NCI-H2107 treated with DMSO at 0.1 percent for 48 hours (cell line): ENCODE measurements at regions not wholly inside any gene's neighbourhood (a gene's known extent, or its start where the extent isn't known, plus 50 kb on each side); places are given as distances from the start of the nearest gene placed in this dataset.
"Not testable (repeated sequence)": the region's sequence is repeated elsewhere in the genome, so short reads cannot be mapped to it uniquely, and the experiment has no call there.

Experiments
- DNase-seq: peaks from one replicate; lab custom pipeline; 2025; ENCODE audit not compliant: unreplicated experiment; lab: John Stamatoyannopoulos, UW

DNA sequence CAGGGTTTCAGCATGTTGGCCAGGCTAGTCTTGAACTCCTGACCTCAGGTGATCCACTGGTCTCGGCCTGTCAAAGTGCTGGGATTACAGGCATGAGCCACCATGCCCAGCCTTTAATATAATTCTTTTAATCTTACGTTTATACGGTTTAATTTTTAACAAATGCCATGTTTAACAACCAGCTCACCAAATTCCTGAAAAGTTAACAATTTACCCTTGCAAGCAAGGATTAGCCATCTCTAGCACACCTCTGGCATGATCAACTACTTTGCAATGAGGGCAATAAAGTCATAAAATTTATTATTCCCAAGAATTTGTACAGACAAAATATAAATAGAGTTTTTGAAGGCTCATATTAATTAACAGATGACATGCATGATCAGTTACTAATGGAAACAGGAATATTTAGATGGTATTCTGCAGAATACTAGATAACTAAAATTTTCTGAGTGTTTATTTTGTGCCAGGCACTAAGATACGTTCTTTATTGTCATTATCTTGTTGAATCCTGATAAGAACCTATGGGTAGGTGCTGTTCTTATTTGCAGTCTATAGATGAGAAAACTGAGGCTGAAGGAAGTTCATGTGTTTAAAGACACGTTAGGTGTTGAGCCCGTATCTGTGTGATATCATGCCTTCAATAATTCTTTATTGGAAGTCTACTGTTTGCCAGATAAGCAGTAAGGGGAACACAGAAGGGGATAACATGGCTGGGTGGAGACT, 190.1 kb downstream of the CDCA7 start:
- no peak for DNase-seq

DNA sequence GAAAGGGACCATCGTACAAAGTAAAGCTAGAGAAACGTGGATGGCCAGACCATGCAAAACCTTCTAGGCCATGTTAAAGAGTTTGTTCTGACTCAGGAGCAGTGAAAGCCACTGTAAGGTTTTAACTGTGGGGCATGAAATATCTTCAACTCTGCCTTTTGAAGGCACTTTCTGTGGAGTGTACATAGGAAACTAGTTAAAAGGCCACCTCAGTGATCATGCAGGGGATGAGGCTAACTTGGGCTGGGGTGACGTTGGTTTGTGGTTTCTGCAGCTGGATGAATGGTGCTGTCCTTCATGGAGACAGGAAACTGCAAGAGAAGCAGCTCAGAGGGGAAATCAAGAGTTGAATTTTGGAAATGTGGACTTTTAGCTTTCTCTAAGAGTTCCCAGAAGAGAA, 190.7 kb downstream of the CDCA7 start:
- no peak for DNase-seq

DNA sequence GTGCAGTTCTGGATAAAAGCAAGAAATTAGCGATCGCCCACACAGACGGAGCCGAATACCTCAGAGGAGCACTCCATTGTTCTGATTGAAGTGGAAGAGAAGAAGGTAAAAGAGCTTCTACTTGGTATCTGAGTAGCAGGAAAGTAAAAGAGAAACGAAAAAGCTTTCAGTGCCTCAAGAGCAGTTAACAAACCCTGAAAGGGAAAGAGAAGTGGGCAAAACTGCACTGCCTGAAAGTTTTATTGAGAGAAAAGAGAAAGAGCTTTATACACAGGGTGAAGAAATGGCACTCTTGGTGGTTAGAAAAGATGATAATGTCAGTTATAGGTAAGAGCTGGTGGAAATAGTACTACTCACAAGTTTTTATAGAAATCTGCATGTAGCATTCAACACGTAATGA, 192.8 kb downstream of the CDCA7 start:
- DNase-seq, result no peak

DNA sequence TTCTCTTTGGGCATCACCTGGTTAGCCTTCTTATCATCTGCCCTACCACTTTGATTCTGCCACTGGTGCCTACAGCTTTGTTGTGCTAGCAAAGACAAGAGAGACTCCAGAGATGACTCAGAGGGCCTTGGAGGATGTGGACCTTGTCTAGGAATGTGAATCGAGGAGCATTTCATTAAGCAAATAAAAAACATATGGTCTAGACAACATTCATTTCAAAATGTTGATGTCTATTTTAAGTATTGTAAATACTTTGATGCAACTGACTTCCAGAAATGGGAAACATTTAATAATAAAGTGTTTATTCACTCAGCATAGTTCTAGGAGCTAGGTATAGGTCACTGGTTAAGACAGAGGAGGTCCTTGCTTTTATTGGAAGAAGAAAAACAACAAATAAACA, 195.5 kb downstream of the CDCA7 start:
- DNase-seq, result no peak

- no peak for DNase-seq
Observed at GRCh38 chr2:173552531-173552930, 197.9 kb downstream of the CDCA7 start.

GRCh38 chr2:173553593-173553992, 198.9 kb downstream of the CDCA7 start:
- no peak for DNase-seq

DNA sequence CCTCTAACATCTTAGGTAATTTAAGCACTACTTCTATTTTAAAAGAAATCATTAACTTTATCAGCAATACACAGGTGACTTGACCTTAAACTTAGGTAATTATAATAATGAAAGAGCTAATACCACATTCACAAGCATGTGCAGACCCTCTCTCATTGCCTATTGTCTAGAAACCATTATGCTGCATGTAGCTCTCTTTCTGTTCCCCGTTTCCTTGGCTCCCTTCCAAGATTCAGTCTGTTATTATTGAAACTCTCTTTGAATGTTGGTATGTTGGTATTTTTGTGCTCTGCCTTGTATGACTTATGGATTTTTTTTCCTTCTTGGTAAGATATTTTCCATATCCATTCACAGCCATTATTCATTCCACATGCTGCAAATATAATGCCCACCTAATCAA, 201.2 kb downstream of the CDCA7 start:
- DNase-seq, result peak; percentile 45

- no peak for DNase-seq
Observed at GRCh38 chr2:173556816-173557215, 202.1 kb downstream of the CDCA7 start.

DNA sequence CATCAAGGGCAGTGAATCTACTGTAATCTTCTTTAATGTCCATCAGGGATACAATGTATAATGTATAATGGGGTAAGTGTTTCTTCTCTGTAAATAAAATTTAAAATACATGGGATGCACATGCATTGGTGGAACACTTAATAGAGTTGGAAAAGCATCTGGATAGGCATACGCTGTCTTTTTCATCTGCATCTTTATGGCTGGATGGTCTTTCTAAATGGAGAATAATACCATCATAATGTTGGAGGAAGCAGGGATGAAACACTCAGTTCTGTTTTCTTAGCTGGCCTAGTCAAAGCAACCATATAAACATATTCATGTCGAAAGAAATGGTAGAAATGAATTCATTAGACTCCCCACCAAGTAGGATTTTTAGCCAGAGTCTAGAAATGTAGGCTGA, 202.8 kb downstream of the CDCA7 start:
- no peak for DNase-seq

GRCh38 chr2:173567493-173567892, 212.8 kb downstream of the CDCA7 start:
- no peak for DNase-seq

GRCh38 chr2:173568054-173568453, 213.4 kb downstream of the CDCA7 start:
- DNase-seq, result no peak

DNA sequence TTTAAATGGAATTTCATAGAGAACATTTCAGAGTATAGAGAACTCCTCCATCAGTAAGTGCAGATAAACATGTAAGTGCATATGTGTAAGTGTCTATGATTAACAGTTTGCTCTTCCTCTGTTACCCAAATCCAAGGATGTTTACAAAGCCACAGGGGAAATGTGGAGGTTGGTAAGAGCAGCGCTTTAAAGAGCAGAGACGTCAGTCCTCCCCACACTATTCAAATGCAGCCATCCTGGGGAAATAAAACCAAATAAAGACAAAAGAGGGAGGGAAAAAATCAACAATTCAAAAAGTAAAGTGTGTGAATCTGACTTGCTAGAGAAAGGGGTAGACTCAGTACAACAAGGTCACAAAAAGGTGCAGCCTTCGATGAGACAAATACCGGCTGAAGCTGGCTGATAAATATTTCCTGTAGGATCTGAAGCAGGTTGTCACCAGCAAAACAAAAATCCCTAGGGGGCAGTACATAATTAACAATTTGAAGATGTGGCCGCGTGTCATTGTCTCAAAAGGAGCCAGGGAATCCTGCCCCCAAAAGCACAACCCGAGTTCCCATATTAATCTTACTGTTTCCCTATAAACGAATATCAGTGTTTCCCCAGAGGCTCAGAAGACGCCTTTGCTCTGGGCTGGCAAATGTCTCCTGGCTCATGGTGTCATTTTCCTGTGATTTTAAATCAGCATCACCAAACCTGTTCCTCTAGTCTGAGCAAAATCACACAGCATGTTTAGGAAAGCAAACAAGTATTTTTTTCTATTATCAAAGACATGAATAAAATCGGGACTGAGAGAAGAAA, 216.5 kb downstream of the CDCA7 start:
- DNase-seq, result peak; percentile 57

GRCh38 chr2:173571887-173572680, 217.4 kb downstream of the CDCA7 start:
- DNase-seq, result peak; percentile 25

DNA sequence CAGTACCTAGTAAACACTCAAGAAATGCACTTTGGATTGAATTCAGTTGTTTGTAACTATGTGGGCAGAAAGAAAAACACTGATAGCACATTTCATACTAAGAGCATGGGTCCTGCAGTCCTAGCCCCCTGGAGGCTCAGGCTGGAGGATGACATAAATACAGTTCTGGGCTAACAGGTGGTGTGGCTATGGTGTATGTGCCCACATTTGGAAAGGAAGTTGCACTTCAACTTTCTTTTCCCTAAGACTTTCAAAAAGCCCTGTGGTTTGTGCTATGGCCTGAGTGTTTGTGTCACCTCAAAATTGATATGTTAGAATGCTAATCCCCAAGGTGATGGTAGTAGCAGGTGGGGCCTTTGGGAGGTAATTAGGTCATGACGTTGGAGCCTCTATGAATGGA, 218.2 kb downstream of the CDCA7 start:
- peak; percentile 10 for DNase-seq

DNA sequence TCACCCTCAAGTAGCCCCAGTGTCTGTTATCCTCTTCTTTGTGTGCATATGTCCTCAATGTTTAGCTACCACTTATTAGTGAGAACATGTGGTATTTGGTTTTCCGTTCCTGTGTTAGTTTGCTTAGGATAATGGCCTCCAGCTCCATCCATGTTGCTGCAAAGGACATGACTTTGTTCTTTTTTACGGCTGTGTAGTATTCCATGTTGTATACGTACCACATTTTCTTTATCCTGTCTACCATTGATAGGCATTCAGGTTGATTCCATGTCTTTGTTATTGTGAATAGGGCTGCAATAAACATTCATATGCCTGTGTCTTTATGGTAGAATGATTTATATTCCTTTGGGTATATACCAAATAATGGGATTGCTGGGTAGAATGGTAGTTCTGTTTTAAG, 219.1 kb downstream of the CDCA7 start:
- not testable (repeated sequence) for DNase-seq

DNA sequence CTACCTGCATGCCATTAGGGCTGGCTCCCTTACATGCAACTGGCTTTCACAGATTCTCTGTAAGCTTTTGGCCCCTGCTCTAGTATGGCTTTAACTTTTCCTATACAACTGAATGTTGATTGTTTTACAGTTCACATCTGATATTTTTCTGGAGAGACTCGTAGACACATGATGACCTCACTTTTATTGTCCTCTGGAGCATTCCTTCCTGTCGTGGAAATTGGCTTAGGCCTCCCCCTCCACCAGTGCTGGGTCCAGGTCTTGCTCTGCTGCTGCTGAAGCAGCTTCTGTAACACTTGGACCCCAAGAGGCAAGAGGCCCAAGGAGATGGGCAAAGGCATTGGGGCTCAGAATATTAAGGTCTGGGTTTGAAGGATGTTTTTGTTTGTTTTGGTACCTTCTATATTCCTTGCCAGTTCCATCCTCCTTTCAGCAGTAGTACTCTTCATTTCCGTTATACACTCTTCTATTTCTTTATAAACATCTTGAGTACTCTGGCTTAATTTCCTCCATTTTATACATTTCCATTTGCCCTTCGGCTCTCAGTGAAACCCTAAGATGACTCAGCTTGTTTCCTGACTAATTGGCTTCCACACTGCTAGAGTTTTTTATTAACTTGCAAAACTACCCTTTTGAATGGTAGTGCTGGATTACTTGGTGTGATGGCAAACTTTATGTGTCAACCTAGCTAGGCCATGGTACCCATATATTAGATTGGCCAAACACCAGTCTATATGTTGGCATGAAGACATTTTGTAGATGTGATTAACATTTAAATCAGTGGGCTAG, 219.8 kb downstream of the CDCA7 start:
- DNase-seq, result no peak

DNA sequence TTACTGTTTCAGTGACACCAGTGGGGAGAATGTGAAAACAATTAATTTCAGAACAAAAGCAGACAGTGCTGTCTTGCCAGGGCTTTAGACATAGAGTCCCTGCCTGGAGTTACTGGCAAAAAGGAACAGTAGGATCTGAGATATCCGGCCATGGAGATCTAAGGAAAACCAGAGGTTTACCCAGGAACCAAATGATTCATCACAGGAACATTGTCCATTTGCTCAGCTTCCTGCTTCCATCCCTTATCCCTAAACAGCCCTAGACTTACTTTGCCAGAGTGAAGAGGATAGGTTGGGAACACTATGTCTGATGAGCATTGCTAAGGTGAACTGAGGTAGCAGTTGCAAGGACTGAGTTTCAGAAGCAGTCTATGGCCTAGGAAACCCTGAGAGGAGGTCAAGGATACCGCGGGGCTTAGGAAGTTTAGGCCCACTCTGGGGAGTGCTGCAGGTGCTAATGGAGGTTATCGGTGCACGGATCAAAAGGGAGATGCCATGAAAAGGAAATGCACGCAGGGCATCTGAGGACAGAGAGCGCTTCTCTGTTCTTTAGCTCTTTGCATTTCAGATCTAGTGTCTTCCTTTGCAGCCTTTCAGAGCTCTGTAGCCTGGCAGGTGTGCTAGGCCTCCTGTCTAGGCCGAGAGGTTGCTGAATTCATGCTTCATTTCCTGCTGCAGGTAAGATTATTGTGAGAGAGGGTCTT, 223.9 kb downstream of the CDCA7 start:
- DNase-seq, result no peak

DNA sequence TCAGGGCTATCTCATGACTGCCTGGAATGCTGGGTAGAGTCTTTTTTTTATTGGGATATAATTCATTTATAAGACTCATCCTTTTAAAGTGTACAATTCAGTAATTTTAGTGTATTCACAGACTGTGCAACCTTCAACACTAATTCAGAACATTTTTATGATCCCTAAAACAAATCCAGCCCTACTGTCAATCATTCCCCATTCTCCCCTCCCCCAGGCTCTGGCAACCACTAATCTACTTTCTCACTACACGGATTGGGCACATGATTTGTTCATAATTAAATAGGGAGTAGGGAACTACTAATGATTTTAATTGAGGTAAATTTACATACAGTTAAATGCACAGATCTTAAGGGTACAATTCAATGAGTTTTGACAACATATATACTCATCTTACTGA, 225.7 kb downstream of the CDCA7 start:
- DNase-seq, result no peak

DNA sequence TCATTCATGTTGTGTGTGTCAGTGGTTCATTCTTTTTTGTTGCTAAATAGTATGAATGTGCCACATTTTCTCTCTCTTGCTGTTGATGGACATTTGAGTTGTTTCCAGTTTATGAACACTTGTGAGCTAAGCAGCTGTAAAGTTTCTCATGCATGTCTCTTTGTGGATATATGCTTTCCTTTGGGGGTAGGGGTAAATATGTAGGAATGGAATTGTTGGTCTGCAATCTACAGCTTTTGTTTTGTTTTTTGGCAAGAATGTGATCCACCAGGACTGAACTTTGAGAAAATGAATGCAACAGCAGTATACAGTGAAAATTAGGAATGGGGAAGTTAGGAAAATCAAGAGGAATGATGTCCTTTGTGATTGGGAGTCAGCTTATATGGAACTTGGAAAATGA, 226.3 kb downstream of the CDCA7 start:
- no peak for DNase-seq

GRCh38 chr2:173583196-173583595, 228.5 kb downstream of the CDCA7 start:
- DNase-seq, result no peak
